HUES6 (cell line): ENCODE measurements at regions not wholly inside any gene's neighbourhood (a gene's known extent, or its start where the extent isn't known, plus 50 kb on each side); places are given as distances from the start of the nearest gene placed in this dataset.

ENCODE experiments used
- H3K27ac ChIP-seq: 2 replicates; pipeline ENCODE4 v1.7.0; 2013; ENCODE audit warnings: low read depth, mild to moderate bottlenecking, low read length, inconsistent platforms
- H3K27me3 ChIP-seq: 2 replicates; pipeline ENCODE4 v1.6.1; 2013; ENCODE audit warnings: low read length; ENCODE audit not compliant: control insufficient read depth, insufficient read depth
- H3K36me3 ChIP-seq: 2 replicates; pipeline ENCODE4 v1.6.1; 2013; ENCODE audit warnings: low read length; ENCODE audit not compliant: control insufficient read depth, insufficient read depth
- H3K4me1 ChIP-seq: 2 replicates; pipeline ENCODE4 v1.6.1; 2013; ENCODE audit warnings: low read length; ENCODE audit not compliant: control insufficient read depth, insufficient read depth
- H3K4me3 ChIP-seq: 2 replicates; pipeline ENCODE4 v1.5.1; 2013; ENCODE audit warnings: low read depth, low read length
- H3K9ac ChIP-seq: one replicate; pipeline ENCODE4 v1.6.1; 2013; ENCODE audit warnings: mild to moderate bottlenecking, low read length
- H3K9me3 ChIP-seq: 2 replicates; pipeline ENCODE4 v1.6.1; 2013; ENCODE audit warnings: low read depth, low read length; ENCODE audit not compliant: control insufficient read depth, insufficient read depth

DNA sequence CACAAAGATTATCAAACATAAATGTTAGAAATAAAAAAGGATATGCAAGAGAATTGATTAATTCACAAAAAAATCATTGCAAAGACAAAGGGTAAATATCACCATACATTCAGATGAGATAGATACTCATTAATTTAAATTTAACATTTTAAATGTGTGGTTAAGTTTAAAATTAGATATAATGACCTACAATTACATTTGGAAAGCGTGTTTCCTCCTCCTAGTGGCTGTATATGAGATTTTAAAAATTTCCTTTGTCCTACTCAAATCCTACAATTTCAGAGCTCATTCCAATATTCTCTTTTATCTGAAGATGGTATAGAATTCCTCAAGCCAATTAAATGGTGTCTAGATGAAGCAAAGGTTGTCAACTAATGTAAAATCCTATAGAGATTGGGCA is 169.2 kb upstream of the CDH8 start:
- Histone ChIP-seq H3K27me3 (no peaks in the 10 kb centered on the region), H3K9ac (no peak overlapping the region), H3K4me1 (no peaks in the 10 kb centered on the region), H3K9me3 (no peaks in the 10 kb centered on the region), H3K4me3 (no peak overlapping the region), H3K27ac (no peak overlapping the region), H3K36me3 (no peaks in the 10 kb centered on the region)

DNA sequence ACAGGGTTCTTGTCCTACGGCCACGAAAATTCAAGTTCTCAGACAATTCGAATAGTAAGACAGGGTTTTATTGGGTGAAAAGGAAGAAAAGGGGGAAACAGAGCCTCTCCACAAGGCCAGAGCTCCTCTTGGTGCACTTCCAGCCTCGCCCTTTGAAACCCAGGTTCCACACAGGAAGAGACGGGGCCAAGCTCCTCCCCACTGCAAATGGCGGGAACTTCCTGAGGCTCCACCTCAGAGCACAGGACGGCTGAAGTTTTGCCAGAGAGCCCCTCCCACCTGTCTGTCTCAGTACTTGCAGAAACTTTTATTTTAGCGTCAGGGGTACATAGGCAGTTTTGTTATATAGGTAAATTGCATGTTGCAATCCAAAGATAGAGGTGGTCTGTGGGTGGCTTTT is 165.7 kb upstream of the CDH8 start:
- Histone ChIP-seq H3K9ac (no peak overlapping the region), H3K36me3 (no peaks in the 10 kb centered on the region), H3K4me3 (no peak overlapping the region), H3K4me1 (no peaks in the 10 kb centered on the region), H3K9me3 (no peaks in the 10 kb centered on the region), H3K27ac (no peak overlapping the region), H3K27me3 (no peaks in the 10 kb centered on the region)

DNA sequence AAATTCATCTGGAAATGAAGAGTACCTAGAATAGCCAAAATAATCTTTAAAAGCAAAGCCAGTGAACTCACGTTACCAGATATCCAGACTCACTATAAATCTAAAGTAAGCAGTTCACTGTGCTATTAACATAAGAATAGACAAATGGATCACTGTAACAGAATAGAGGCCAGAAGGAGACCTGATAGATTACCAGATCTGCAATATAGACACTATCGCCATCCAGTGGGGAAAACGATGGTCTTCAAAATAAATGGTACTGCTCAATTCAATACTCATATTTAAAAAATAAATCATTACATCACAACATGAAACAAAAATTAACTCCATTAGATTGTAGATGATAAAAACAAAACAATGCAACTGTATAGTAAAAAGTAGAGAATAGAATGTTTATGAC is 158.6 kb upstream of the CDH8 start:
- Histone ChIP-seq H3K9ac (no peak overlapping the region), H3K9me3 (no peaks in the 10 kb centered on the region), H3K36me3 (no peaks in the 10 kb centered on the region), H3K27ac (no peak overlapping the region), H3K27me3 (no peaks in the 10 kb centered on the region), H3K4me1 (no peaks in the 10 kb centered on the region), H3K4me3 (no peak overlapping the region)

DNA sequence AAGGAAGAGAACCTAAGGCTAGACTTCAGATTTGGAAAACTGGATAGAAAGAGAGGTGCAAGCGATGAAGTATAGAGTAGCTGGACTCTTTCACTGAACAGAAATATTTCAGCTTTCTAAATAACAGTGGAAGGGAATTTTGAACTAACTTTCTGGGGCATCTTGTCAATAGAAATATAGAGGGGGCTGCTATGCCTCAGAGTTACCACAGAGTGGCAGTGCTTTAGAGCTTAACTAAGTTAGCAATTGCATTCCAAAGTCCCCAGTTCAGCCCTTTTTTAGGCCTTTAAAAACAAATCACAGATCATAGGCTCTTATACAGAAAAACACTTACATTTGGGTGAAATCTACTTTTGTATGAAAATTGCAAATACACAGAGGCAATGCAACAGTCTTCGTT is 154.2 kb upstream of the CDH8 start:
- Histone ChIP-seq H3K4me3 (no peak overlapping the region), H3K36me3 (no peaks in the 10 kb centered on the region), H3K27ac (no peak overlapping the region), H3K9me3 (no peaks in the 10 kb centered on the region), H3K27me3 (no peaks in the 10 kb centered on the region), H3K4me1 (no peaks in the 10 kb centered on the region), H3K9ac (no peak overlapping the region)

DNA sequence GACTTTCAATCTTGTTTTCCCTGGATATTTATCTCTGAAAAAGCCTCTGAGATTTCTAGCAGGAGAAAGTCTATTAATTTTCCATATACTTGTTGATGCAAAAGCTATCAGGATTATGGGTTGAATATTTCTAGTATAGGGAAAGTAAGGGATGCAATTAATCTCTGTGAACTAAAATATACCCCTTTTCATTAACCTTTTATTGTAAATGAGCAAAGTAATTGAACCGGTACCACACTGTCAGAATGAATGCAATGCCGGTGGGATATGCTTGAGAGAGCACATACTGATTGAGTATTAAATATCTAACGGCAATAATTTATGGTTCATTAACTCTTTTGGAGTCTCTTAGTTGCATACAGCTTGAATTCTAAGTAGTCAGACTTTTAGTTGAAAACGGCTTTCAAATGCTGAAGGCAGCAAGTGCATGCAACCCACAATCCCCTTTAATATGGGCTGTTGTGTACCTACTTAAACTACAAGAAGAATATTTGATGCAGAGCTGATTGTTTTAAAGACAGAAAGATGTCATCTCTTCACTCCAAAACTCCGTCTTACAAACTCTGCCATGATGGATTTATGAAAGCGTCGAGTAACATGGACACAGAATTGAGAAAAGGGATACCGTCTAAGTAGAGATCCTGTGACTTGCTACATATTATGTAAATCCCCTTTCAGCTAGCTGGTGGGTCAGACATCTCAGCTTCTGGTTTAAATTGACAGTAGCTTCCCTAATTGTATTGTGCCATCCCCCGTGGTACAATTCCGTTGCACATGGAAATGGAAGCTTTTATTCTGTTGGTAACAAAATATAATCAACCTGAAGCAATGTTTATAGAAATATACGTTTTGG is 141.3 kb upstream of the CDH8 start:
- no peak overlapping the region for H3K9ac ChIP-seq
- H3K27me3 ChIP-seq = no peaks in the 10 kb centered on the region
- no peaks in the 10 kb centered on the region for H3K4me1 ChIP-seq
- no peaks in the 10 kb centered on the region for H3K9me3 ChIP-seq
- H3K4me3 ChIP-seq = no peak overlapping the region
- H3K36me3 ChIP-seq = no peaks in the 10 kb centered on the region
- H3K27ac ChIP-seq = no peak overlapping the region

DNA sequence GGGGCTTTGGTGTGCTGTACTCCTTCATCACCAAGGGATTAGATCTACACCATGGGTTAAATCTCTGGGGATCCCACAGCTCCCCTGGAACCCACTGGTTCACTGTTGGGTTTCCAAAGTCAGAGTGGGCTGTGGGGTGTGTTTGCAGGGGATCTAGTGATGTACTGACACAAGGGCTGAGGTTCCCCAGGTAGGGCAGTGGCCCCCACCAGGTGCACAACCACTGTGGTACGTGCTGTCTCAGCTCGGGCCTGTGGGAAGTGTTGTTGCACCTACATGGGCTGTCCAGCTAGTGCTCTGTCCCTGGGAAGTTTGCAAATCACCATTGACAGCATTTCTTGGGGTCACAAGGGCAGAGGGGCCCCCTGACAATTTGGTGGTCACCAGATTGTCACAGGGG is 134.4 kb upstream of the CDH8 start:
- H3K27me3 ChIP-seq = no peaks in the 10 kb centered on the region
- no peaks in the 10 kb centered on the region for H3K9me3 ChIP-seq
- H3K9ac ChIP-seq = no peak overlapping the region
- H3K27ac ChIP-seq = no peak overlapping the region
- no peak overlapping the region for H3K4me3 ChIP-seq
- no peaks in the 10 kb centered on the region for H3K36me3 ChIP-seq
- no peaks in the 10 kb centered on the region for H3K4me1 ChIP-seq

DNA sequence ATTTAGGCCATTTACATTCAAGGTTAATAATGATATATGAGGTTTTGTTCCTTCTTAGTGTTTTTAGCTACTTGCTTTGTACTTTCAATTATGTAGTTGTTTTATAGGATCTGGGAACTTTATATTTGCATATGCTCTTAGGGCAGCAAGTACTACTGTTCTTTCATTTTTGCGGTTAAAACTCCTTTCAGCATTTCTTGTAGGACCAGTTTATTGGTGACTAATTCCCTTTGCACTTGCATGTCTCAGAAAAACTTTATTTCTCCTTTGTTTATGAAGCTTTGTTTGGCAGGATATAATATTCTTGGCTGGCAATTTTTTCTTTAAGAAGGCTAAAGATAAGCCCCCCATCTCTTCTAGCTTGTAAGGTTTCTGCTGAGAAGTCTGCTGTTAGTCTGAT is 131.3 kb upstream of the CDH8 start:
- no peaks in the 10 kb centered on the region for H3K4me1 ChIP-seq
- H3K9me3 ChIP-seq = no peaks in the 10 kb centered on the region
- H3K36me3 ChIP-seq = no peaks in the 10 kb centered on the region

DNA sequence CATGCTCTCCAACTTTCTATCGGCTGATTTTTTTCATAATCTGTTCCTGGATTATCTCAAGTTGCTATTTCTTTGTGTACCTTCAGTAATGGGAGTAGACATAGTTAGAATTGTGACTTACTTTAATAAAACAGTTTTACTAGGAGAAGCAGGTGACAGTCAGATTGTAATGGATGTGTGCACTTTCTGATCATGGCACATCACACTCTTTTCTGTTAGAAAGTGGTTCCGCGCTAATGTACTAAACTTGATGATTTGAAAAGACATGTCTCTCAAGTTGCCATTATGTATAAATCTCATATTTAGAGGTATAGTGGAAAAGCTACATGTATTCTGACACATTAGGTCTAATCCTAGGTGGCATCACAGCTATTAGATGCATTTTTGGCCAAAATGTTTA is 121.3 kb upstream of the CDH8 start:
- H3K9me3 ChIP-seq = no peaks in the 10 kb centered on the region
- H3K27ac ChIP-seq = no peak overlapping the region
- no peaks in the 10 kb centered on the region for H3K36me3 ChIP-seq
- no peaks in the 10 kb centered on the region for H3K4me1 ChIP-seq
- H3K9ac ChIP-seq = no peak overlapping the region
- H3K27me3 ChIP-seq = no peaks in the 10 kb centered on the region
- H3K4me3 ChIP-seq = no peak overlapping the region

More for the DNA sequence above, 131.3 kb upstream of the CDH8 start:
- H3K4me3 ChIP-seq = no peak overlapping the region
- H3K27ac ChIP-seq = no peak overlapping the region
- H3K27me3 ChIP-seq = no peaks in the 10 kb centered on the region
- no peak overlapping the region for H3K9ac ChIP-seq

DNA sequence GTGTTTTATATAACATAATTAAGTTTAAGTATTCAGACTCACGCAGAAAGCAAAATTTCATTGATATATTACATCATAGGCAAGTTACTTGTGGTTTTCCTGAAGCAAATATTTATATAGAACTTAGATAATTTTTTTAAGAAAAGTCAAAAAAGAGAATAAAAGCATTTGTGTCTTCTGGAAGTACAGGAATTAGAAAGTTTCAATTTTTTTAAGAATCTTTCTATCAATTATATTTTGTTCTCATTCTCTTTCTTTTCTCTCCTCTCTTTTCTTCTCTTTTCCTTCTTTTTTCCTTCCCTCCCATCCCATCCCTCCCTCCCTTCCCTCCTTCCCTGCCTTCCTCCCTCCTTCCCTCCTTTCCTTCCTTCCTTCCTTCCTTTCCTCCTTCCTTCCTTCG is 120.7 kb upstream of the CDH8 start:
- H3K4me1 ChIP-seq = no peaks in the 10 kb centered on the region
- no peak overlapping the region for H3K9ac ChIP-seq
- H3K4me3 ChIP-seq = no peak overlapping the region
- no peaks in the 10 kb centered on the region for H3K27me3 ChIP-seq
- no peak overlapping the region for H3K27ac ChIP-seq
- no peaks in the 10 kb centered on the region for H3K36me3 ChIP-seq
- H3K9me3 ChIP-seq = no peaks in the 10 kb centered on the region

DNA sequence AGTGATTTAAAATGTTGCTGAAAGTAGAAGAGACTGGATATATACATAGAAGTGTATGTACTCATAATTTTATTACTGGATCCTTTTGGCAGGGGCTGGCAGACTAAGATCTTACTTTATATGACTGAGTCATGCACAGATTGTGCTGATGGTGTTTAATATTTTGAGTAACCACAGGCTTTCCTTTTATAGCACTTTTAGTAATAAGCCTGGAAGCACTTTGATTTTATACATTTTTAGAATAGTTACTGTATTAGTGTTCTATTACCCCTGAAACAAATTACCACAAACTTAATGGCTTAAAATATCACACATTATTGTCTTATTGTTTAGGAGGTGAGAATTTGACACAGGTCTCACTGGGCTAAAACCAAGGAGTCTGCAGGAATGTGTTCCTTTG is 113.4 kb upstream of the CDH8 start:
- Histone ChIP-seq H3K4me3 (no peak overlapping the region), H3K27me3 (no peaks in the 10 kb centered on the region), H3K4me1 (no peaks in the 10 kb centered on the region), H3K9me3 (no peaks in the 10 kb centered on the region), H3K9ac (no peak overlapping the region), H3K27ac (no peak overlapping the region), H3K36me3 (no peaks in the 10 kb centered on the region)

DNA sequence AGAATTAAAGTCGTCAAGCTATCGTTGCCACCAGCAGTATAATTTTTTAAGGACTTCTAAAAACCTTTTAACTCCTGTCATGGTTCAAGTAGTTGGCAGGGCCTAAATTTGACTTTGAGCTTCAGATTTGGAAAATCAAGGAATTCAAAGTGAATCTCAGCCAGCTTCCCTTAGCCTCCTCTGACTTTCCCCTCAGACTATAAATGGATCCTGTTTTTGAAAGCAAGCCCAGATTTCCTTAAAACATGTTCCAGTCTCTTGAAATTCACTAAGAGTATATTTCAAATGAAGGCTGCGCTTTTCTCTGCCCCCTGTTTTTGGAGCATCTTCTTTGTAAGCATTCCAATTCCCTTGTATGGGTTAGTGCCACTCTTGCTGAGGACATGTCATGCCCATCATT is 101.8 kb upstream of the CDH8 start:
- H3K36me3 ChIP-seq = no peaks in the 10 kb centered on the region
- H3K27me3 ChIP-seq = no peaks in the 10 kb centered on the region
- H3K4me3 ChIP-seq = no peak overlapping the region
- H3K9ac ChIP-seq = no peak overlapping the region
- H3K4me1 ChIP-seq = no peaks in the 10 kb centered on the region
- no peak overlapping the region for H3K27ac ChIP-seq
- H3K9me3 ChIP-seq = peaks cover 21% of the 10 kb centered on the region
